NCI-H2107 treated with DMSO at 0.1 percent for 48 hours (cell line): ENCODE measurements at regions not wholly inside any gene's neighbourhood (a gene's known extent, or its start where the extent isn't known, plus 50 kb on each side); places are given as distances from the start of the nearest gene placed in this dataset.
"Not testable (repeated sequence)": the region's sequence is repeated elsewhere in the genome, so short reads cannot be mapped to it uniquely, and the experiment has no call there.

Source experiments
- DNase-seq: peaks from one replicate; lab custom pipeline; 2025; ENCODE audit not compliant: unreplicated experiment; lab: John Stamatoyannopoulos, UW

DNA sequence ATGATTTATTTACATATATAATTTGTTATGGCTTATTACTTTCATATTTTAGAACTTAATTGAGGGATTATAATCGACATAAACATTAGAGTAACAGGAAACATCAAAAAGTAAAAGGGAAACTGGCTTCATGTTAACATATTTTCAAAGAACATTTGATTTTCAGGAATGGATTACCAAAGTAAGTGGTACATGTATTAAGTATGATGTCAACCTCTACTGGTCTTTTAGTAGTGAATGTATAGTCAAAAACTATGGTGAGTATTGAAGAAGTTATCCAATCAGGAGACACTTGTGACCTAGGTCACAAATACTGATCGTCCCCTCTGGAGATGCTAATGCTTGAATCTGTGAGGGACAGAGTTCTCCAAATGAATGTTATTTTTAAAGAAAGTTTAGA is 768.9 kb upstream of the ADGRL4 start:
- no peak for DNase-seq

DNA sequence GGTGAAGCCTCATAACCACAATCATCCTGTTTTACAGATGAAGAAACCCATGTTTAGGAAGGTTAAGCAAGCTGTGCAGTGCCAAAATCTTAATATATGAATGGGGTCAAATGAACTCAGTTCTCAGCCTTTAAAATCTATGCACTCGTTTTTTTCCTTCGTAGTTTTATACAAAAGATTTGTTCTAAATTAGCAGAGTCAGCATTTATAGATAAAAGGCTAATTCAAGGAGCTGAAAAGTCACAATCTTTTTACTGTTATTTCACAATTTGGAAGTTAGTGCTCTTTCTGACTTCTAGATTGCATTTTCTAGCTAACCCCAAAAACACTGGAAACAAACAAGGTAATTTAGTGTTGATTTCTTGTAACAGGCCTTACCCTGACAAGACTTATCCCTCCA is 766.9 kb upstream of the ADGRL4 start:
- no peak for DNase-seq

DNA sequence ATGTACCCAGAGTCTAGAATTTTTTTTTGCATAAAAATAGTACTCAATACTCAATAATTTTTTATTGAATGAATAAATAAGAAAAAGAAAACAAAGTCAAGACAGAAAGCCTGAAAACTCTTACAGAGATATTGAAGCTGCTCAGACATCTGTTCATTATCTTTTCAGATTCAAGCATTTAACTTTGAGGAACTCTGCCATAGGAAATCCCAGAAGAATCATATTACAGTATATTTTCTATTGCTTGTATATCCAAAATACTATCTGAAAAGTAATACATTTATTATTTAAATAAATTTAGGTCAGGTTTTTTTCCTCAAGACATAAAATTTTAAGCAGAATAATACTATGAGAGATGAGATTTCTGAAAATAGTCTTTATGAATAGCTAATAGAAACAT is 755.9 kb upstream of the ADGRL4 start:
- DNase-seq, result no peak

DNA sequence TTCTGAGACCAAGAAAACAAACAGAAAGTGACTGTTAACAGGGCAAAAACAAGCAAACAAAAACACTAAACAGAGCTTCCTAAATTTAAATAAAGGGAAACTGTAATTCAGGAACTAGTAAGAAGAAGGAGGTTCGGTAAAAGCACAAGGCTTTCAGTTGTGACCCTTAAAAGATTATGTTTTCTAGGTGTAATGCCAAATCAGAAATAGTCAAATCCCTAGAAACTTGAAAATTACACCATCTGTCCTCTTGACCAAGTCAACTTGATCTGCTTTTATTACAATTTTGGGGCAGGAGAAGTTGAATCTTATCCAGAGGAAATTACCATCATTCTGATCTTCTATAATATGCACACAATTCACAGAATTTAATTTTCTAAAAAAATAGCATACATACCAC is 754.0 kb upstream of the ADGRL4 start:
- DNase-seq, result no peak

DNA sequence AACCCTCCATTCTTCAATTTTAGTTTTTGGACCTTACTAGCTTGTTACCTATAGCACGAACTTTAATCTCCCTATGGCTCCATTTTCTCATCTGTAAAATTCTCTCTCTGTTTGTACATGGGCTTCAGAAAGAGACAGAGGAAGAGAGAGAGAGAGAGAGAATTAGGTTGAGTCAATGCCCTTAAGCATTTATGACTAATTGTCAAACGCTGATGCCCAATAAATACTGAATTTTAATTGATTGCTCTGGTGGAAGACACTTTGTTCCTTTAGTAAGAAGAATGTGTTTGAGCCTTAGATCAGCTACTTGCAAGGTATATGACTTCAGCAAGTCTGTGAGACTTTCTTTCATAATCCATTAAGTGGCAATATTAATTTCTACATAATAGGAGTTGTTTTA is 743.1 kb upstream of the ADGRL4 start:
- no peak for DNase-seq

DNA sequence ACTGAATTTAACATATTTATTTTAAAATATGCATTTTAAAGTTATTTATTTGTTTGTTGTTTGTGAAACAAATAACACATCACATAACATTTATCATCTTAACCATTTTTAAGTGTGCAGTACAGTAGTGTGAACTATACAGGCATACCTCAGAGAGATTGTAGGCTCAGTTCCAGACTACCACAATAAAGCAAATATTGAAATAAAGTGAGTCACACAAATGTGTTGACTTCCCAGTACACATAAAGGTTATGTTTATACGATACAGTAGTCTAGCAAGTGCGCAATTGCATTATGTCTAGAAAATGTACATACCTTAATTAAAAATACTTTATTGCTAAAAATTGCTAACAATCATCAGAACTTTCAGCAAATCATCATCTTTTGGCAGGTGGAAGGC is 739.4 kb upstream of the ADGRL4 start:
- no peak for DNase-seq

DNA sequence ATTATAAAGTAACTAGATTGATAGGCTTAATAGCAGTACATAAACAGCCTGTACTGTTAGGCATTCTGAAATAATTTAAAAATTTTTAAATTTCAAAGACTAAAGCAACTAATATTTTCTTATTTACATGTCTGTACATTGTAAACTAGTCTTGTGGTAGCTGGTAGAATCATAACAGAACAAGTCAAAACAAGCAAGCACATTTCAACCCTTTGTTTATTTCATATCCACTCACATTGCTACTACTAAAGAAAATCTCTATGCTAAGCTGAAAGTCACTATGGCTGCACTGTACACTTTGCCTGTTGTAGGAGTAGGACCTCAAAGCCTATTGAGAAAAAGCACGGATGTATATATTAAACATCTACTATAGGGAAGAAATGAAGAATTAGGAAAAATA is 738.2 kb upstream of the ADGRL4 start:
- DNase-seq, result no peak

DNA sequence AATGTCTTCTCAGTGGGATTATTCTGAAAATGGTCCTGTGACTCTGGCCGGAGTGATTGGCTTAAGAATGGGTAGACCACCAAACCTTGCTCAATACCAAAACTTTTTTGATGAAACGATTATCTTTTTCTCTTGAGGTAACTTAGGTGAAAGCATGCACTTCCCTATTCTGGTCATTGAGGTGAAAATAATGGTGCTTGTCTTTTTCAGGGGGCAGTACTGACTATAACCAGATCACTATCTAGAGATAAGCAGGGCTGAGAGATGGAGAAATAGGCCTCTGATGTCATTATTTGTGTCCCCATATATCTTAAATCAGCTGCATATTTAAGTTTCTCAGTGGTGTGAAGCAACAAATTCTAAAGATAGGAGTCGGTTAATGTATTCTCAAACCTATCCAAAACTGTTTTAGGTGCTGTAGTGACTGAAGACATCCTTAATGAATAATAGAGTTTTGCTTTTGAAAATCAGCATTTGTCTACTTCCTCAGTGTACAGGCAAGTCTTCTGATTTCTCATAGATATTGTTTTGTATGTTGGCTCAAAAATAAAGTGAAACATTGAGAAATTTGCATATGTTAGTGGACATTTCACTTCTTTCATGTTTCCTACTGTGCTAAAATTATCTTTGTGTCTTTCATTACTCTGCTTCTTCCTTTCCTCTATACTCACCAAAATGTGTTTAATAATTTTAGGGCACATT is 735.3 kb upstream of the ADGRL4 start:
- DNase-seq, result no peak

- no peak for DNase-seq
Measured at GRCh38 chr1:79738101-79738500, 731.6 kb upstream of the ADGRL4 start.

GRCh38 chr1:79737193-79737592 is 730.7 kb upstream of the ADGRL4 start:
- DNase-seq, result no peak

DNA sequence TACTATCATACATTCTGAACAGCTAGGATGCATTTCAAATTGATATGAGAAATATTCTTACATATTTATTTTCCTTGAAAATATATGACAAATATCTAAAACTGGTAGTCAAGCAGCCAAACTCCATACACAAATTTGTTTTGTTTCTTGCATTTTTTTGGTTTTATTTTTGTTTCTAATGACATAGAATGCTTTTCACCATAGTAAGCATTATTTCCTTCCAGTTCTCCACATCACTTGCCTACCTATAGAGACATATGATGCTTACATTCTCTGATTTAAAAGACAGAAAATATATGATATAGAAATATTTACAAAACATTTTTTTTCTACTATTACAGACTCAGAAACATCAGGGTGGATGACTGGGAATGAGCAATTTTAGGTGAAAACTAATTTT is 726.4 kb upstream of the ADGRL4 start:
- DNase-seq, result no peak

GRCh38 chr1:79726911-79727310 is 720.4 kb upstream of the ADGRL4 start:
- DNase-seq, result no peak

DNA sequence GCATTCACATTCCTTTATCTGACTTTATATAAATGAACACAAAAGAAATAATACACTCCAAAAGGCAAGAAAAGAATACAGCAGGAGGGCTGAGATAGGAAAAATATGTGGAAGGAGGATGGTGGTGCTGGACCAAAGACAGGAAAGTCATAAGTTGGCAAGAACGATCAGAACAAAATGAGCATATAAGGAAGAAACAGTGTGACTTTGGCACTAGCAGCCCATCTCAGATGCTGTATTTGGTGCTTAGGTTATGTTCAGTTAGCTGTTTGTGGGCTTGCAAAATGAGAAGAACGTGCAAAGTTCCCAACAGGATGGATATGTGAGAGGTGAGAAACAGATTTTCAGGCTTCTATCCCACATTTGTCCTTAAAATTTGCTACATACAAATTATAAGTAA is 719.8 kb upstream of the ADGRL4 start:
- DNase-seq, result no peak

- no peak for DNase-seq
Measured at GRCh38 chr1:79716447-79716846, 709.9 kb upstream of the ADGRL4 start.

- no peak for DNase-seq
Measured at GRCh38 chr1:79714664-79715063, 708.1 kb upstream of the ADGRL4 start.

GRCh38 chr1:79711001-79711431 is 704.5 kb upstream of the ADGRL4 start:
- no peak for DNase-seq

DNA sequence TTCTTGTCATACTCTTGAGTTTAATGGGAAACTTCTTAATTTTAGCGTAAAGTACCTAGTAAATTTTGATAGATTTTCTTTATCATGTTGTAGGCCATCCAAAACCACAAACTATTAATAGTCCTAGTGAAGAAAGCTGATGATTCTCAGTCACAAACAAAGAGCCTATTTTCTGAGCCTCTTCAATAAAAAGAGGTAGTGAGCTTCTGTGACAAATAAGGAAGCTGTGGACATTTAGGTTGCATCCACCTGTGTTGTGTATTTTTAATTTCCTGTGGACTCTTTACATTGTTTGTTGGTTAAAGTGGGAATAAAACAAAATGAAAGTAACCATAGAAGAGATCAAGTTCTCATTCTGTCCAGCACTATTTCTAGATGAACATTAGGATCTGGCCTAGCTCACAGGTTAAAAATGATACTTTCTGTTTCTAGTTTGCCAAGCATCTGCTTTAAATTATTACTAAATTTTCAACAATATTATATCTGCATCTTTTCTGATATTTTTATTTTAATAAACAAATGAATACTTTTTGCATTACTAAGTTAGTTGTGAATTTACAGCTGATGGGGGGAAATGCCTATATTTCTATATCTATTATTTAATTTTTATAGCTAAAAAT is 702.2 kb upstream of the ADGRL4 start:
- DNase-seq, result no peak

DNA sequence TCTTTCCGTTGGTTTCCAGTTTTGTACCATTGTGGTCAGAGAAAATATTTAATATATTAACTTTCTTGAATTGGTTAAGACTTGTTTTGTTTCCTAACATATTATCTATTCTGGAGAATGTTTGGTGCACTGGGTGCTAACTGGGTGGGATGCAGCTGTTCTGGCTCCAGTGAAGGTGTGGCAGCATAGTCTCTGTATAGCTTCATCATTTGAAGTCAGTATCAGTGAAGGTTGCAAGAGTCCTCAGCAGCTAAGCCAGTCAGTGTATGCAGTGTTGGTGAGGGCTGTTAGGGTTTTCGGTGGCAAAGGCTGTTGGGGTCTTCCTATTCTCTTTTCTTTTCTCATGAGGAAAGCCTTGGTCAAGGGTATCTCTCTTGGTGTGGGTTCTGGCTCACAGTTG is 698.7 kb upstream of the ADGRL4 start:
- DNase-seq, result no peak

GRCh38 chr1:79704067-79704466 is 697.5 kb upstream of the ADGRL4 start:
- no peak for DNase-seq

DNA sequence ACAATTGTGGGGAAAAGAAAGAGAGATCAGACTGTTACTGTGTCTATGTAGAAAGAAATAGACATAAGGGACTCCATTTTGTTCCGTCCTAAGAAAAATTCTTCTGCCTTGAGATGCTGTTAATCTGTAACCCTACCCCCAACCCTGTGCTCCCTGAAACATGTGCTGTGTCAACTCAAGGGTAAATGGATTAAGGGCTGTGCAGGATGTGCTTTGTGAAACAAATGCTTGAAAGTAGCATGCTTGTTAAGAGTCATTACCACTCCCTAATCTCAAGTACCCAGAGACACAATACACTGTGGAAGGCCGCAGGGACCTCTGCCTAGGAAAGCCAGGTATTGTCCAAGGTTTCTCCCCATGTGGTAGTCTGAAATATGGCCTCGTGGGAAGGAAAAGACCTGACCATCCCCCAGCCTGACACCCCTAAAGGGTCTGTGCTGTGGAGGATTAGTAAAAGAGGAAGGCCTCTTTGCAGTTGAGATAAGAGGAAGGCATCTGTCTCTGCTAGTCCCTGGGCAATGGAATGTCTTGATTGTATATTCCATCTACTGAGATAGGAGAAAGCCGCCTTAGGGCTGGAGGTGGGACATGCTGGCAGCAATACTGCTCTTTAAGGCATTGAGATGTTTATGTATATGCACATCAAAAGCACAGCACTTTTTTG is 695.9 kb upstream of the ADGRL4 start:
- not testable (repeated sequence) for DNase-seq

GRCh38 chr1:79695138-79695537 is 688.6 kb upstream of the ADGRL4 start:
- no peak for DNase-seq

GRCh38 chr1:79694241-79694640 is 687.7 kb upstream of the ADGRL4 start:
- no peak for DNase-seq
